ENCODE measurements at regions not wholly inside any gene's neighbourhood (a gene's known extent, or its start where the extent isn't known, plus 50 kb on each side); places are given as distances from the start of the nearest gene placed in this dataset.
A peak's percentile ranks its signal among the peaks of the same experiment; 100 is the strongest.

- ChIA-PET CTCF (ENCODE audit: low intra/inter-chr PET ratio, low total read pairs) (no interaction called here), POLR2A (no interaction called here)
- FAIRE-seq, result peak; percentile 75
- H3K4me2 ChIP-seq (ENCODE audit: low read depth, low read length), result peak overlapping the region; percentile 60
- H3K4me1 ChIP-seq (ENCODE audit: insufficient read depth, low read length), result peaks cover 32% of the 10 kb centered on the region
- no peaks in the 10 kb centered on the region for H3K79me2 ChIP-seq (ENCODE audit: insufficient read depth, low read length)
- in situ Hi-C loops (cut with HindIII; ENCODE audit: extremely low pct_ligation_motif_present, low pct_unique_long_range_greater_than_20kb) (no loop called here), intact Hi-C loops (cut with micrococcal nuclease; ENCODE audit: unreplicated experiment) (no loop called here)
- no TSS peak for BruUV-seq (replicated peaks)
- peak; percentile 45 for DNase-seq (ENCODE audit: low spot score)
- no peaks in the 10 kb centered on the region for H3K9me3 ChIP-seq (ENCODE audit: low read length)
- ATAC-seq, result peak; percentile 77
- whole genome bisulfite sequencing (ENCODE audit: low lambda C conversion rate), result 26% methylated on average over 21 of the region's 21 CpGs
- no peaks in the 10 kb centered on the region for H3K36me3 ChIP-seq (replicated peaks in 1 of 2; ENCODE audit: control insufficient read depth in 1 of 2, insufficient read depth in 2 of 2, low read length in 2 of 2)
- no peak overlapping the region; a peak in 1 of 6 replicates for H3K4me3 ChIP-seq (replicated peaks in 1 of 3; ENCODE audit: insufficient read depth in 1 of 3, low read depth in 2 of 3, low read length in 3 of 3)
- H3K27ac ChIP-seq (ENCODE audit: extremely low read length, insufficient read depth, low read length), result no peak overlapping the region
- no peaks in the 10 kb centered on the region for H4K20me1 ChIP-seq (ENCODE audit: insufficient read depth, low read length)
- H2AFZ ChIP-seq (ENCODE audit: low read length), result no peak overlapping the region
- H3K9ac ChIP-seq (ENCODE audit: insufficient read depth, low read depth, low read length), result no peak overlapping the region
- peaks cover 9 to 69% of the 10 kb centered on the region in 2 experiments for H3K27me3 ChIP-seq (ENCODE audit: control insufficient read depth in 1 of 2, insufficient read depth in 2 of 2, low read length in 2 of 2)
- TF ChIP-seq ARID2 (CRISPR knock-in tag; IDR thresholded peaks at IDR 0.05; ENCODE audit: borderline replicate concordance) (no peak), NR2F1 (CRISPR knock-in tag; IDR thresholded peaks at IDR 0.05) (peak in 1 of 2 experiments; percentile 66; a peak in 2 of 4 replicates), MEIS2 (CRISPR knock-in tag; IDR thresholded peaks at IDR 0.05) (no peak), GATAD2A (CRISPR knock-in tag; IDR thresholded peaks at IDR 0.05) (0 out of 2 replicates have a peak, but pooled peaks have one; percentile 16), ZNF770 (CRISPR knock-in tag; IDR thresholded peaks at IDR 0.05) (no peak), NFATC3 (CRISPR knock-in tag; IDR thresholded peaks at IDR 0.05) (no peak), DNMT3B (CRISPR knock-in tag; conservative IDR thresholded peaks at IDR 0.05) (no peak), HNRNPL (IDR thresholded peaks at IDR 0.05; ENCODE audit: low read depth, low read length) (0 out of 2 replicates have a peak, but pooled peaks have one; percentile 47), NCOR1 (IDR thresholded peaks at IDR 0.05; ENCODE audit: borderline replicate concordance, low read length) (no peak), PBX3 (CRISPR knock-in tag; IDR thresholded peaks at IDR 0.05; ENCODE audit: borderline replicate concordance) (no peak), ATF2 (CRISPR knock-in tag; IDR thresholded peaks at IDR 0.05) (no peak), FOXP4 (CRISPR knock-in tag; IDR thresholded peaks at IDR 0.05) (no peak), ATF6 (CRISPR knock-in tag; conservative IDR thresholded peaks at IDR 0.05) (no peak), EED (CRISPR knock-in tag; IDR thresholded peaks at IDR 0.05) (no peak), TRIM24 (CRISPR knock-in tag; IDR thresholded peaks at IDR 0.05) (no peak)
Measured at GRCh38 chr2:9102861-9103662, 99.6 kb upstream of the MBOAT2 start.

Data from HepG2 (cell line).